Peyer's patch (tissue), 4 donors: ENCODE measurements at regions not wholly inside any gene's neighbourhood (a gene's known extent, or its start where the extent isn't known, plus 50 kb on each side); places are given as distances from the start of the nearest gene placed in this dataset.

ENCODE experiments used
- CTCF ChIP-seq, 6 experiments: fragments of 450-650 bp in 4 of 6; fragments of 200-600 bp in 2 of 6; sonication (generic) in 1 of 6; IDR thresholded peaks; one replicate each; pipeline ENCODE4 v1.5.1; 2017 to 2019; ENCODE audit warnings: antibody characterized with exemption in 6 of 6, mild to moderate bottlenecking in 3 of 6, moderate library complexity in 1 of 6
- POLR2A ChIP-seq, 2 donors: fragments of 450-650 bp; IDR thresholded peaks; one replicate each; pipeline ENCODE4 v1.5.1; 2017; ENCODE audit warnings: antibody characterized with exemption in 2 of 2, mild to moderate bottlenecking in 2 of 2, moderate library complexity in 2 of 2

DNA sequence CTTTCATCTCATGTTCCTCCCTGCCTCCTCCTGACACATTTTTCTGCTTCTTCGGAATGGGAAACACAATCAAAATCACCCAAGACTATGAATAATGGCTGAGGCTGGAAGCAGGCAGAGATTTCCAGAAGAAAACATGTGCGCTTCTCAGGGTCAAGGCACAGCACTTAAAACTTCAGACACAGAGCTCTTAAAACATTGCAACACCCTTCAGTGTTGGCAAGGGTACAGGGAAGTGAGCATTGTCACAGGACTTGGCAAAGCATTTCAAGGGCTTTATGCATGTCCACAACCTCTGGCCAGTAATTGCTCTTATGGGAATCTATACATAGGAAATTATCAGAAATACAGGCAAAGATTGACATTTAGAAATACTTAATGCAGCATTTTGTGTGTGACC, 477.6 kb upstream of the KLHL29 start:
- TF ChIP-seq POLR2A (IDR thresholded peaks at IDR 0.05) = no peak
- no peak for TF ChIP-seq CTCF (IDR thresholded peaks at IDR 0.05)
